Stomach (tissue), 8 donors: ENCODE measurements at regions not wholly inside any gene's neighbourhood (a gene's known extent, or its start where the extent isn't known, plus 50 kb on each side); places are given as distances from the start of the nearest gene placed in this dataset.

Source experiments
- DNase-seq, 2 donors: peaks; one replicate each; pipeline versions ENCODE4 v3.0.0 to v3.0.0-alpha.2; 2013 to 2019
- H3K27ac ChIP-seq, 5 donors: fragments of 200-600 bp in 4 of 5; sonication (generic) in 4 of 5; one replicate each; pipeline ENCODE4 v1.5.1; 2013 to 2019; ENCODE audit warnings: mild to moderate bottlenecking in 1 of 5, moderate library complexity in 1 of 5
- H3K27me3 ChIP-seq, 3 donors: fragments of 200-600 bp; sonication (generic); one replicate each; pipeline ENCODE4 v1.5.1; 2017 to 2019; ENCODE audit warnings: mixed run types in 1 of 3
- H3K36me3 ChIP-seq, 4 donors: fragments of 200-600 bp; sonication (generic); 1 replicate in 3 of 4; 2 replicates in 1 of 4; pipeline ENCODE4 v1.5.1; 2016 to 2019
- H3K4me1 ChIP-seq, 4 donors: fragments of 200-600 bp; sonication (generic); one replicate each; pipeline ENCODE4 v1.5.1; 2016 to 2019
- H3K4me3 ChIP-seq, 4 donors: fragments of 200-600 bp; sonication (generic) in 3 of 4; one replicate each; pipeline ENCODE4 v1.5.1; 2016 to 2019; ENCODE audit warnings: mild to moderate bottlenecking in 1 of 4
- H3K9me3 ChIP-seq, 4 donors: fragments of 200-600 bp; sonication (generic); one replicate each; pipeline ENCODE4 v1.5.1; 2016 to 2019
- CTCF ChIP-seq, 7 experiments: fragments of 450-650 bp in 4 of 7; fragments of 200-600 bp in 3 of 7; sonication (generic) in 3 of 7; IDR thresholded peaks; one replicate each; pipeline ENCODE4 v1.5.1; 2016 to 2019; ENCODE audit warnings: antibody characterized with exemption in 7 of 7, control low read depth in 2 of 7, mild to moderate bottlenecking in 1 of 7
- EP300 ChIP-seq: sonication (generic); formaldehyde crosslinking; IDR thresholded peaks from one replicate; pipeline ENCODE4 v1.6.1; 2017; ENCODE audit warnings: antibody characterized with exemption
- POLR2A ChIP-seq, 4 donors: fragments of 450-650 bp; IDR thresholded peaks; one replicate each; pipeline ENCODE4 v1.6.1; 2016; ENCODE audit warnings: antibody characterized with exemption in 4 of 4, control low read depth in 2 of 4, mild to moderate bottlenecking in 1 of 4, moderate library complexity in 1 of 4
- POLR2AphosphoS5 ChIP-seq, 3 donors: sonication (generic); formaldehyde crosslinking; IDR thresholded peaks; one replicate each; pipeline ENCODE4 v1.6.1; 2016; ENCODE audit warnings: antibody characterized with exemption in 3 of 3
- WGBS, 5 donors: extraction: QIAGEN DNeasy Blood & Tissue Kit in 3 of 5; methylation state at CpG; one replicate each; pipeline versions ENCODE4 v1.1.5 to v1.1.7; 2013 to 2018; 5-methylcytosine and 5-hydroxymethylcytosine counted together
- intact Hi-C: fragments of 100-400 bp; cut with DNase I; formaldehyde crosslinking; loops from one replicate; pipeline ENCODE4 v1.15.1; 2023; ENCODE audit warnings: low total_unique reads
- donor health status: healthy with polysubstance abuse.
- donor health status: Bipolar disorder and iron deficiency.
- donor health status: healthy.

GRCh38 chr18:28526196-28526595 lies 349.3 kb upstream of the CDH2 start:
- H3K27ac ChIP-seq = no peak overlapping the region
- WGBS, 5 donors = 82 to 91% (median 89%) methylated on average over 1 of the region's 1 CpG
- no peaks in the 10 kb centered on the region for H3K36me3 ChIP-seq
- H3K27me3 ChIP-seq = no peaks in the 10 kb centered on the region
- intact Hi-C loops = no loop called here
- TF ChIP-seq EP300 (no peak), POLR2A (IDR thresholded peaks at IDR 0.05) (no peak), POLR2AphosphoS5 (IDR thresholded peaks at IDR 0.05) (no peak), CTCF (IDR thresholded peaks at IDR 0.05) (no peak)
- H3K4me3 ChIP-seq = no peak overlapping the region
- peaks cover 0 to under 1% (median 0%) of the 10 kb centered on the region in 4 donors for H3K9me3 ChIP-seq
- DNase-seq = no peak
- H3K4me1 ChIP-seq = no peaks in the 10 kb centered on the region

GRCh38 chr18:28523758-28524475 lies 347.0 kb upstream of the CDH2 start:
- Histone ChIP-seq H3K27ac (no peak overlapping the region), H3K4me1 (no peaks in the 10 kb centered on the region), H3K9me3 (peaks cover 0 to 6% (median 2%) of the 10 kb centered on the region in 4 donors), H3K36me3 (no peaks in the 10 kb centered on the region), H3K27me3 (no peaks in the 10 kb centered on the region), H3K4me3 (no peak overlapping the region)
- TF ChIP-seq EP300 (no peak), POLR2A (IDR thresholded peaks at IDR 0.05) (no peak), POLR2AphosphoS5 (IDR thresholded peaks at IDR 0.05) (no peak), CTCF (IDR thresholded peaks at IDR 0.05) (no peak)
- 77 to 80% (median 77%) methylated on average over 10 of the region's 10 CpGs for WGBS, 5 donors
- no peak for DNase-seq
- intact Hi-C loops = no loop called here

- DNase-seq = no peak
- H3K36me3 ChIP-seq = no peaks in the 10 kb centered on the region
- H3K4me3 ChIP-seq = no peak overlapping the region
- no peak for TF ChIP-seq POLR2A (IDR thresholded peaks at IDR 0.05)
- H3K27ac ChIP-seq = no peak overlapping the region
- peaks cover 0 to 6% (median 2%) of the 10 kb centered on the region in 4 donors for H3K9me3 ChIP-seq
- H3K27me3 ChIP-seq = no peaks in the 10 kb centered on the region
- intact Hi-C loops = no loop called here
- no peaks in the 10 kb centered on the region for H3K4me1 ChIP-seq
- 70 to 88% (median 74%) methylated on average over 4 of the region's 4 CpGs for WGBS, 5 donors
Measured at GRCh38 chr18:28522236-28522635, 345.3 kb upstream of the CDH2 start.

- Histone ChIP-seq H3K4me1 (no peaks in the 10 kb centered on the region), H3K27ac (no peak overlapping the region), H3K4me3 (no peak overlapping the region), H3K9me3 (peaks cover 0 to 6% (median 2%) of the 10 kb centered on the region in 4 donors), H3K27me3 (no peaks in the 10 kb centered on the region), H3K36me3 (no peaks in the 10 kb centered on the region)
- 76 to 85% (median 83%) methylated on average over 5 of the region's 5 CpGs for WGBS, 5 donors
- DNase-seq = no peak
- TF ChIP-seq EP300 (no peak), POLR2A (IDR thresholded peaks at IDR 0.05) (no peak), POLR2AphosphoS5 (IDR thresholded peaks at IDR 0.05) (no peak), CTCF (IDR thresholded peaks at IDR 0.05) (no peak)
- intact Hi-C loops = no loop called here
Measured at GRCh38 chr18:28519997-28520396, 343.1 kb upstream of the CDH2 start.

GRCh38 chr18:28514699-28515098 lies 337.8 kb upstream of the CDH2 start:
- no peak overlapping the region for H3K4me3 ChIP-seq
- H3K36me3 ChIP-seq = no peaks in the 10 kb centered on the region
- WGBS, 5 donors = 81 to 96% (median 85%) methylated on average over 6 of the region's 6 CpGs
- no peak overlapping the region for H3K27ac ChIP-seq
- no peaks in the 10 kb centered on the region for H3K27me3 ChIP-seq
- no peak for DNase-seq
- intact Hi-C loops = no loop called here
- H3K9me3 ChIP-seq = no peaks in the 10 kb centered on the region
- H3K4me1 ChIP-seq = no peaks in the 10 kb centered on the region
- TF ChIP-seq POLR2AphosphoS5 (IDR thresholded peaks at IDR 0.05) = no peak
- TF ChIP-seq EP300 = no peak
- no peak for TF ChIP-seq POLR2A (IDR thresholded peaks at IDR 0.05)
- no peak for TF ChIP-seq CTCF (IDR thresholded peaks at IDR 0.05)
